SHP77 treated with DMSO at 0.1 percent for 48 hours (cell line): ENCODE measurements at regions not wholly inside any gene's neighbourhood (a gene's known extent, or its start where the extent isn't known, plus 50 kb on each side); places are given as distances from the start of the nearest gene placed in this dataset.
A peak's percentile ranks its signal among the peaks of the same experiment; 100 is the strongest.

Source experiments
- DNase-seq: peaks from one replicate; lab custom pipeline; 2025; lab: John Stamatoyannopoulos, UW

DNA sequence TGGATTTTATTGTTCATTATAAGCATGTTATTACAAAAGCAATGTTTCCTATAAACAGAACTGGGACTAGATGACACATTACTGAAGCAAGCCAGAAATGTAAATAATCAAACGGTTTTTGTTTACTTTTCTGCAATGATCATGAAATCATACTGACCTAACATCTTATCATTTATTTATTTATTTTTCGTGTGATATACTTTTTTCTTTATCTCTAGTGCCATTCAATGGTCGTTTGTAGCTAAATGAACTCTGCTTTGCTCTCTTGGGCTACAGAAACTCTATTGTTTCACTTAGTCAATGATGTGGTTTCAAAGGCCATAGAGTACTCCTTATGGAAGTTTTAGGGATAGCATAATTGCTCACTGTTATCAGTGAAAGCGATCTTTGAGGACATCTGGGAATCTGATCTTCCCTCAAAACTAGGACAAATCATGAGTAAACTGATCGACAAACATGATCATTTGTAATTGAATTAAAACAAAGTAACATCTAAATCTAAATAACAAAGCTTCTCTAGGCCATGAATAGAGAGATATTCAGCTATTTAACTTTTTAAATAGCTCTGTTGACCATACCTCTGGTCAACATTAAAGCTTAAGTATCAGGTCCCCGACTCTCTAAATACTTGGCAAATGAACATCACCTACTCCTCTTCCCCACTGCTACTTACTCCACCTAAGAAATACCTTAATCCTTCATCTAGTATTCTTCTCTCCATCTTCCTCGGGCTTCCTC, 933.4 kb downstream of the TFAP2A start:
- DNase-seq, result no peak

DNA sequence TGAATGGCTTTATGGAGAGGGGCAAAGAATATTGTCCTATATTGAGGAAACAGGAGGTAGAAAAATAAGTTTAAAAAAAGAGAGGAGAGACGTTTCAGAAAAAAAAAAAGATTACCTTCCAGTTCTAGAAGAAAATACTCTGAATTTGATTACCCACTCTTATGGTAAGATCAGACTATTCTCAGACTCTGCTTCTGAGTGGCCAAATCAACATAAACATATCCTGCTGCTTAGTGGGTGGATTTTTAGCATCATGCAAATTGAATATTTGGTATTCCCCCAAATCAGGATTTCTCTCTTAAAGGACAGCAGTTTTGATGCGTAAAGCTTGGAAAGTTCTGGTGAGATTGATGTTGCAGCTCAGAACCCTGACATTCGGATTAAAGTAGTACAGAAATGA, 946.6 kb downstream of the TFAP2A start:
- no peak for DNase-seq

- DNase-seq, result peak; percentile 27
Measured at GRCh38 chr6:9467741-9468140, 947.1 kb downstream of the TFAP2A start.

DNA sequence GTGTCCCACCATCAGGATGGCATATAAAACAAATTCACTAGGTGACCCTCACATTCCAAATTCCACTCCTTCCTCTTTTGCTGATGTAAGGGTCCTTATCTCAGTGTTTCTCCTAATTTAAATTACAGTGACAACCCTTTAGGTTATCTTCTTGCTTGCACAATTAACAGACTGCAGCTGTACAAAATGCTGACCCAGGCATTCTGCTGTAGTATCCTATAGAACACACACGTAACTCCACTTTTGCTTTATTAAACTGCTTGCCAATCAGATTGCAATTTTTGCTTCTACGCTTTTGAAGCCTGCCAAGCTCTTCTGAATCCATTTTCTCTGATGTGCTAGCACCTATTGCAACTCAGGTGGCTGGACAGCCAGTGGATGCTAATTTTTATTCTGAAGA, 950.3 kb downstream of the TFAP2A start:
- DNase-seq, result no peak

GRCh38 chr6:9463311-9463710, 951.6 kb downstream of the TFAP2A start:
- no peak for DNase-seq

DNA sequence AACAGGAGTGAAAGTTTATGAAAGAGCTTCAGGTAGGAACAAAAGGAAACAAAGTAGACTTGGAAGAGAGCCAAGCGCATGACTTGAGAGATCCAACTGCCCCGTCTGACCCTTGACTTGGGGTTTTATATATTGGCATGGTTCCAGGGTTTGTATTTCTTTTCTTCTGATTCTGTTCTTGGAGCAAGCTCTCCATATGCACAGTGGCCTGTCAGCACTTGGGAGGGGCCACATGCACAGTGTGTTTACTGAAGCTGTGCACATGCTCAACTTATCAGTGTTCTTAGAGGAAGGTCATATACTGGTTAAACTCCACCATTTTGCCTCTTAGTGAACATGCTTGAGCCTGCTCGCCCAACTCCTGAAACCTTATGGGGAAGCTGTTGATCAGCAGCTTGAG, 953.7 kb downstream of the TFAP2A start:
- no peak for DNase-seq

GRCh38 chr6:9458424-9458823, 956.5 kb downstream of the TFAP2A start:
- DNase-seq, result no peak

DNA sequence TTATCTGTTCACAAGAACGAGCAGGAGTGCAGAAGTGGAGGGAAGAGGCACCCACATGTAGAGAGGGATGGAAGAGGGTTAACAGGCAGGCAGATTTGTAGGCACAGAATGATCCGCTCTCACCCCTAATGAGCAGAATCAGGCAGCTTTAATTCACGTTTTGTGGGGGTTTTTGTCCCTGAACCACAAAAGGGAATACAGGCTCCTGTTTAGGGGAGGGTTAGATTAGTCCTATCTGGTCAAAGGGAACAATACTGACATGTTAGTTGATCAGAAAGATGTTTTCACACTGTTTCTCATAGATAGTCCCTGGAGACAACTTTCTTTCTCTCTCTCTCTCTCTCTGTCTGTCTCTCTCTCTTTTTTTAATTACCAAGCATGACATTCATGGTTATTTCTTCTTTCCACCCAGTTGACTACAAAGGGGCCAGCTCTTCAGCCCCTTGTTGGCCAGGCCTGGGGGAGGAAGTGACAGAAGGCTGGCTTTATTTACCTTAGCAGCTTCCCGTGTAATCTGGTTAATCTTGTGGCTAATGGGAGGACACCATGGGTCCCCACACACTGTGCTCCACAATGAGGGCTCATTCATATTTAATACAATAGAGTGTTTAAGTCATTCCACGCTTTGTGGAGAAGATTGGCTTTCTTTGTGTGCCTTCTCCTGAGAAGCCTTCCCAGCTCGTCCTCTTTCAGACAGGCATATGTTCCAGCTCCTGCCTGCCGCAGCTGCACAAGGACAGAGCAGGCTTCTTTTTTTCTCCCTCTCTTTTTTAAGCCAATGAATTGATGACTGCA, 958.8 kb downstream of the TFAP2A start:
- no peak for DNase-seq

- no peak for DNase-seq
Measured at GRCh38 chr6:9439621-9440330, 975.1 kb downstream of the TFAP2A start.

DNA sequence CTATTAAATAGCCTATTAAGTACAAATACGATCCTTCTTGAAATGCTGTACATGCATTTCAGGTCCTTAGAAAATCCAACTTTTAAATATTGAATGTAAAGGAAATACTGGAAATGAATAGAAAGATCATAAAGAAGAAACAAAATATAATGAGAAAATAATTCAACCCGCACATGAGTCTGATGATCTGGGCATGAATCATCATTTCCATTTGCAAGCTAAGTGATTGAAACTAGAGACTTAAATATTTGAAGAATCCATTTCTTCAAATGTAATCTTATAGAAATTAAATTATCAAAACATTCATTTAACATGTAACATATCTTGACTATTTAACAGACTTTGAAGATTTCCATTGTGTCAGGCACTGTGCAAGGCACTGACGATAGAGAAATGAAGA, 977.0 kb downstream of the TFAP2A start:
- DNase-seq, result no peak

GRCh38 chr6:9435281-9435680, 979.6 kb downstream of the TFAP2A start:
- no peak for DNase-seq

GRCh38 chr6:9431945-9432344, 982.9 kb downstream of the TFAP2A start:
- DNase-seq, result no peak

DNA sequence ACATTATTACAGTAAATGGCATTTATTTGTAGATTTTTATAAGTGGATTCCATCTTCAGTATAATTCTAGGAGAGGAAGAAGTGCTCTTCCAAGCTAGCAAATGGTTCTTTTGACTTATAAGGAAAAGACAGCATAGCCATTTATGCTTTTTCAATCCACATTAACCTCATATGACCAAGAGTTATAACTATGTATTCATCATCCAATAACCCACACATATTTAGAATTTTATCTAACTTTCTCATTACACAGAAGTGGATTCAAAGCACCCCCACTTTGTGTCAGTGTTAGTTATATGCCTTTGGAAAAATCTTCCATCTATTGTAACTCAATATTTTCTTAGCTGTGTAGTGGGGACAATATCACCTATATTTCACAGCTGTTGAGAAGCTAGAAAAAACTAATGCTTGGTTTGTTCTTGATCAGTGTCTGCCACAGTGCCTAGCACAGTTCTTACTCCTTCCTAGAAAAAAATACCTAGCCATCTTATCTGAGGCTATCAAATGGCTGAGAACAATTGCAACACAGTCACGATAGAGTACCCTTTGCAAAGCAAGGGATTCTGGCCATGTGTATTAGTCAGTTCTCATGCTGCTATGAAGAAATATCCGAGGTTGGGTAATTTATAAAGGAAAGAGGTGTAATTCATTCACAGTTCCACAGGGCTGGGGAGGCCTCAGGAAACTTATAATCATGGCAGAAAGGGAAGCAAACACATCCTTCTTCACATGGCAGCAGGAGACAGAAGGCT, 986.3 kb downstream of the TFAP2A start:
- DNase-seq, result no peak

DNA sequence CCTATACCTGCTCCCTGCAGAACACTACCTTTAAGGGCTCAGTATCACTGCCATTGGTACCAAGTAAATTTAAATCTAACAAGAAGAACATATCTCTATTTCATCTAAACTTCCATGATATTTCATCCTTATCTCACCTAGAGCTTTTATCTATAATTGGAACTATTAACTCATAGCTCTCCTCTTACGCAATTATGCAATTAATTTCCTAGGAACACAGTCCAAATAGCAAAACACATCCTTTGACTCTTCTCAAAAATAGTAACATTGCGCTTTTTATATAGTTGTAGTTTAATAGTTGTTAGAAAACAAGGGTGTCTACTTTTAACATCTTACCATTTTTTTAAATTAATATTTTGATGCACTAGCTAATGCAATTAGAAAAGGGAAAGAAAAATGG, 986.8 kb upstream of the SLC35B3 start:
- DNase-seq, result no peak

- no peak for DNase-seq
Measured at GRCh38 chr6:9420316-9421015, 985.1 kb upstream of the SLC35B3 start.

DNA sequence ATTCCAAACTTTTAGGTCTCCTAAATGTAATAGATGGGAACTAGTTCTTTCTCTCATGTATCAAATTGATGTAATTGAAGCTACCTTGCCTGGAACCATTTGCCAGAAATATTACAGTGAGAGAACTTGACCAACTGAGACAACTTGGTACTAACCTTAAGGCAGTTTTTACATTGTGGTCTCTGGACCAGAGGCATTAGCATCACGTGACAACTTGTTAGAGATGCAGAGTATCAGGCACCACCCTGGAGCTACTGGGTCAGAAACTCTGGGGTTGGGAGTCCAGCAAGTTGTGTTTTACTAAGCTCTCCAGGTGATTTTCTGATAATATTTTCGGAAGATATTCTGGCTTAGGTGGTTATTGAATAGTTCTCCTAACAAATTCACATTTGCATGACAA, 982.1 kb upstream of the SLC35B3 start:
- DNase-seq, result no peak

- peak; percentile 13 for DNase-seq
Measured at GRCh38 chr6:9412951-9413559, 977.7 kb upstream of the SLC35B3 start.

GRCh38 chr6:9409126-9409525, 973.8 kb upstream of the SLC35B3 start:
- no peak for DNase-seq

- DNase-seq, result no peak
Measured at GRCh38 chr6:9408402-9409117, 973.2 kb upstream of the SLC35B3 start.

- no peak for DNase-seq
Measured at GRCh38 chr6:9405825-9406224, 970.5 kb upstream of the SLC35B3 start.
